Pons (tissue), 1 donor: ENCODE measurements at regions not wholly inside any gene's neighbourhood (a gene's known extent, or its start where the extent isn't known, plus 50 kb on each side); places are given as distances from the start of the nearest gene placed in this dataset.

Experiments
- DNase-seq: peaks from one replicate; pipeline ENCODE4 v3.0.0-alpha.2; 2016; ENCODE audit warnings: low spot score

GRCh38 chr2:228864131-228864530 lies 407.0 kb downstream of the PID1 start:
- no peak for DNase-seq

- DNase-seq, result no peak
Observed at GRCh38 chr2:228860601-228861285, 410.3 kb downstream of the PID1 start.

- DNase-seq, result no peak
Observed at GRCh38 chr2:228853151-228853550, 417.9 kb downstream of the PID1 start.

GRCh38 chr2:228848638-228849037 lies 422.4 kb downstream of the PID1 start:
- DNase-seq, result no peak

- DNase-seq, result no peak
Observed at GRCh38 chr2:228847684-228848083, 423.4 kb downstream of the PID1 start.

GRCh38 chr2:228846161-228846560 lies 424.9 kb downstream of the PID1 start:
- DNase-seq, result no peak

- DNase-seq, result no peak
Observed at GRCh38 chr2:228845162-228845925, 425.7 kb downstream of the PID1 start.

- DNase-seq, result no peak
Observed at GRCh38 chr2:228841877-228842276, 429.2 kb downstream of the PID1 start.

GRCh38 chr2:228841475-228841874 lies 429.6 kb downstream of the PID1 start:
- no peak for DNase-seq

- no peak for DNase-seq
Observed at GRCh38 chr2:228840743-228841114, 430.4 kb downstream of the PID1 start.

GRCh38 chr2:228840113-228840742 lies 430.9 kb downstream of the PID1 start:
- DNase-seq, result no peak

- no peak for DNase-seq
Observed at GRCh38 chr2:228839421-228839876, 431.6 kb downstream of the PID1 start.

GRCh38 chr2:228838819-228839218 lies 432.3 kb downstream of the PID1 start:
- no peak for DNase-seq

- DNase-seq, result no peak
Observed at GRCh38 chr2:228828397-228828796, 442.7 kb downstream of the PID1 start.

GRCh38 chr2:228827056-228827700 lies 443.9 kb downstream of the PID1 start:
- no peak for DNase-seq

- no peak for DNase-seq
Observed at GRCh38 chr2:228819701-228820100, 451.4 kb downstream of the PID1 start.

GRCh38 chr2:228802181-228803071 lies 468.7 kb downstream of the PID1 start:
- DNase-seq, result no peak

GRCh38 chr2:228801451-228801850 lies 469.6 kb downstream of the PID1 start:
- no peak for DNase-seq

- no peak for DNase-seq
Observed at GRCh38 chr2:228799208-228799588, 471.9 kb downstream of the PID1 start.

- DNase-seq, result no peak
Observed at GRCh38 chr2:228798458-228799207, 472.5 kb downstream of the PID1 start.

- no peak for DNase-seq
Observed at GRCh38 chr2:228796386-228796785, 474.7 kb downstream of the PID1 start.
